ENCODE measurements at regions not wholly inside any gene's neighbourhood (a gene's known extent, or its start where the extent isn't known, plus 50 kb on each side); places are given as distances from the start of the nearest gene placed in this dataset.

DNA sequence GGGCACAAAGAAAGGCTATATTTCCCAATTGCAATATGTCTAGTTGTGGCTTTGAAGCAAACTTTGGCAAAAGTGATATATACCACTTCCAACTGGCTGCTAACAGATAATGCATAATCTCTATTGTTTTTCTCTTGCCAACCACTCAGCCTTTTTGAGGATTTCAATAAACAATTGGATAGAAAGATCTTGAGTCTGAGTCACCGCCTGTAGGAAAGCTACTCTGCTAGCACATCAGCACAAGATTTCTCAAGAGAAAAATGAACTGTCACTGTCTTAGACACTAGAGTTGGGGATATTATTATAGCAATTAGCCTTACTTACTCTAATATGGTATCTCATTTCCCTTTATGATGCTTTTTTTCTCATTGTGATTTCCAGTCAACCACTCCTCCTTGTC is 119.7 kb downstream of the SST start:
- Histone ChIP-seq H3K4me2 (ENCODE audit: insufficient read depth, low read length) (no peak overlapping the region), H3K9ac (ENCODE audit: insufficient read depth in 1 of 2, low read depth in 2 of 2, low read length in 2 of 2) (no peak overlapping the region), H3K9me3 (replicated peaks; ENCODE audit: control insufficient read depth, insufficient read depth, low read depth, low read length) (no peaks in the 10 kb centered on the region), H2AFZ (ENCODE audit: low read depth, low read length) (no peak overlapping the region), H3K79me2 (ENCODE audit: control insufficient read depth, insufficient read depth, low read length) (no peaks in the 10 kb centered on the region), H3K27ac (ENCODE audit: extremely low read depth, low read depth, low read length) (no peak overlapping the region), H4K20me1 (replicated peaks; ENCODE audit: control insufficient read depth, insufficient read depth, low read length) (no peaks in the 10 kb centered on the region), H3K9me1 (ENCODE audit: control insufficient read depth, insufficient read depth, low read length) (no peaks in the 10 kb centered on the region), H3K4me1 (replicated peaks in 1 of 2; ENCODE audit: control insufficient read depth in 2 of 2, insufficient read depth in 2 of 2, low read length in 2 of 2) (no peaks in the 10 kb centered on the region), H3K36me3 (ENCODE audit: control insufficient read depth, insufficient read depth, low read length) (no peaks in the 10 kb centered on the region), H3K27me3 (ENCODE audit: control insufficient read depth in 2 of 2, insufficient read depth in 2 of 2, low read length in 2 of 2) (no peaks in the 10 kb centered on the region; a peak in 1 of 5 replicates), H3K4me3 (no peak overlapping the region)
- TF ChIP-seq CEBPB (tag; IDR thresholded peaks at IDR 0.05) (no peak), CBX1 (IDR thresholded peaks at IDR 0.05; ENCODE audit: low read depth) (no peak), KLF16 (IDR thresholded peaks at IDR 0.05) (no peak), KDM5B (IDR thresholded peaks at IDR 0.05; ENCODE audit: insufficient replicate concordance, low read depth, low read length) (no peak), NONO (IDR thresholded peaks at IDR 0.05; ENCODE audit: low read depth in 2 of 2, low read length in 1 of 2) (no peak), CHCHD3 (CRISPR knock-in tag; IDR thresholded peaks at IDR 0.05) (no peak), IRF2 (CRISPR knock-in tag; IDR thresholded peaks at IDR 0.05) (no peak)
- TF ChIP-seq, protein P1, sequence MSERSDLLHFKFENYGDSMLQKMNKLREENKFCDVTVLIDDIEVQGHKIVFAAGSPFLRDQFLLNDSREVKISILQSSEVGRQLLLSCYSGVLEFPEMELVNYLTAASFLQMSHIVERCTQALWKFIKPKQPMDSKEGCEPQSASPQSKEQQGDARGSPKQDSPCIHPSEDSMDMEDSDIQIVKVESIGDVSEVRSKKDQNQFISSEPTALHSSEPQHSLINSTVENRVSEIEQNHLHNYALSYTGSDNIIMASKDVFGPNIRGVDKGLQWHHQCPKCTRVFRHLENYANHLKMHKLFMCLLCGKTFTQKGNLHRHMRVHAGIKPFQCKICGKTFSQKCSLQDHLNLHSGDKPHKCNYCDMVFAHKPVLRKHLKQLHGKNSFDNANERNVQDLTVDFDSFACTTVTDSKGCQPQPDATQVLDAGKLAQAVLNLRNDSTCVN (CRISPR knock-in tag; IDR thresholded peaks at IDR 0.05): no peak
- no TSS peak for BruUV-seq (replicated peaks)
- DNase-seq (ENCODE audit: extremely low read depth in 1 of 4, low spot score in 3 of 4): no peak
- POLR2A ChIA-PET: no interaction called here
- ATAC-seq: no peak
- WGBS (ENCODE audit: insufficient coverage, low coverage, missing lambda C conversion rate): 15% methylated on average over 1 of the region's 1 CpG
- FAIRE-seq: no peak
- intact Hi-C loops (cut with micrococcal nuclease): no loop called here
- in situ Hi-C loops (cut with MboI): no loop called here
- CTCF ChIA-PET (ENCODE audit: low intra/inter-chr PET ratio): no interaction called here

Measured in K562 (cell line).